CD4-positive, alpha-beta T cell treated with Interleukin-15 for 4 hours (primary cell): ENCODE measurements at regions not wholly inside any gene's neighbourhood (a gene's known extent, or its start where the extent isn't known, plus 50 kb on each side); places are given as distances from the start of the nearest gene placed in this dataset.

Experiments used
- DNase-seq: peaks from one replicate; pipeline ENCODE4 v3.0.0-alpha.2; 2020; ENCODE audit warnings: low spot score

GRCh38 chr11:115720602-115721245, 216.5 kb upstream of the CADM1 start:
- no peak for DNase-seq

DNA sequence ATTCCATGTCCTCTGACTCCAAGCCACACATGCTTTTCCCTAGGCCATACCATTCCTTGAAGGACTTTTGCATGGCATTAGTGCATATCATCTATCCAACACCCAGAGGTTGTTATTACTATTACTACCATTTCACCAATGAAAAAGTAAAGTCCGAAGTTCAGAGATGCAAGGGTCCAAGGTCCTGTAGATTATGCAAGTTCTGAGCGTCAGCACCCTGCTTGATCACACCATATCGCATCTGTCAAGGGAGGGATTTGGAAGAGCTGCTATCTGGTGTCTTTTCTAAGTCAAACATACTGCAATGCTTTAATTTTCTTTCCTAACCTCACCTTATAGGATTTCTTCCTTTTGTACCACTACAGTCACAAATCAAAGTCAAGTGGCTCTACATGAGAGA, 214.7 kb upstream of the CADM1 start:
- no peak for DNase-seq

DNA sequence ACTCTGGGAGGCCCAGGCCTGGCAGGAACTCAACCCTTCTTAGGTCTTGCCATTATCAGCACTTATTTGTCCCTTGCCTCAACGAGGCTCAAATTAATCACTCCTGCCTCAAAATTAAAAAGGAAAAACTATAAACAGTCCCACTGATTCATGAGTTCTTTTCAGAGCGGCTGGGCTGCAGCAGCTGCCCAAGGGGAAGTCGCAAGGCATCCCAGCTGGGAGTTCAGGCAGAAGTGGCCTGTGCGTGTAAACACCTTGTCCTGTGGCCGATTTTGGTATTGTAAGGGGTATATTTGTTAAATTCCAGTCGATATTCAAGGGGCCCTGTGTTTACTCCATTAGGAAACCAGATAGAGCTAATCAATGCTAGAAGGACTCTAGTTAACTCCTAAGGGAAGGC, 213.9 kb upstream of the CADM1 start:
- no peak for DNase-seq

DNA sequence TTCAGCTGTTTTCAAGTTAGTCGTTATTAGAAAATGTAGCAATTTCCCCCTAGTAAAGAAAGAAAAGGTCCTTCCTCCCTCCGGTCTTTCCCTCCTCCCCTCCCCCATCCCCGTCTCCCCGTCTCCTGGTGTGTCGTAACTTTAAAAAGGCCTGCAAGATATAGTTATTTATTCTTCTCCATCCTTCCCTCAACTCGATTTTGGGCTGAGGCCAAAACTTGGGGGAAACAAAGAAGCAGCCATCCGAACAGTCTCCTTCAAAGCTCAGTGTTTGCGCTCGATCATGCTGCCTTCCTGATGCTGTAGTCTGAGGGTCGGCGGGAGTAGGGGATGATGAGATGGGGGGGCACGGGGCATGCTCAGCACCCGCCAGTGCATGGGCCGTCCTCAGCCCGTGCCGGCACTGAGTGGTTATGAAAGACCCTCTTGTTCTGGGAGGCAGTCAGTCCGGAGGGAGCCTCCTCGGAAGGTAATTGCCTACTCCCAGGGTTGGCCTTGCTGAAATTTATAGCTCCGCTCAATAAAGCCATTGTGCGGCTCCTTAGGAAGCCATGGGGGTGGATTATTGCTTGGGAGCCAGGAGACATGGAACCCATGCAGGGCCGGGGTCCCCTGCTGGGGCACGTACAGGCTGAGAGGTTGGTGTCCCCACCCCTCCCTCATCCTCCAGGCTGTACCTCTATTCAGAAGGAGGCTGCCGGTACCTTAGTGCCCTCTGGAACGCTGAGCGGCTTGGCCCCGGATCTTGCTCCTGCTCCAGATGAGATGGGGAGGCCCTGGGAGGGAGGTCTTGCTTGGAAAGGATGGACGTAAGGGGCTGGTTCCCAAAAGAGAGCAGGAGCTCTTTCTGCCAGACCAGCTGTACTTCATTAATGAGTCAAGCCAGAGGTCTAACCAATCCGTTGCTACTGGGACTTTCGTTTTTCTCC, 212.7 kb upstream of the CADM1 start:
- DNase-seq, result no peak

DNA sequence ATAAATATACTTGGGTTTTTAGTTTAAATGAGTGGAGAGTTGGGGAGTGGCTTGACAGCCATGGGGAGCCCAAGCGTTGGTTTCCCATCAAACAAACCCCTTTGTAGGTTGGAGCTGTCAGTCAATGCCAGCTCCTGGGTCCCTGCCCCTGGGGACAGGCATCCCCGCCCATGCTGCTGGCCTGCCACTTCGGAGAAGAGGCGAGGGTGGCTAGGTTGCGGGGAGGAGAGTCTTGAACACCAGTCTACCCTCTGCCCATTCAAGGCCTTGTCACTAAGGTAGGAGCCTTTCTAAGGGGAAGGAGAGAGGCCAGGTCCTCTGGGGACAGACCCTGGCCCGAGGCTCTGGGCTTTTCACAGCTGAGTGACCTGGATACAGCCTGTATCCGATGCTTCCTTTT, 211.9 kb upstream of the CADM1 start:
- no peak for DNase-seq

GRCh38 chr11:115715251-115715770, 211.1 kb upstream of the CADM1 start:
- DNase-seq, result no peak

DNA sequence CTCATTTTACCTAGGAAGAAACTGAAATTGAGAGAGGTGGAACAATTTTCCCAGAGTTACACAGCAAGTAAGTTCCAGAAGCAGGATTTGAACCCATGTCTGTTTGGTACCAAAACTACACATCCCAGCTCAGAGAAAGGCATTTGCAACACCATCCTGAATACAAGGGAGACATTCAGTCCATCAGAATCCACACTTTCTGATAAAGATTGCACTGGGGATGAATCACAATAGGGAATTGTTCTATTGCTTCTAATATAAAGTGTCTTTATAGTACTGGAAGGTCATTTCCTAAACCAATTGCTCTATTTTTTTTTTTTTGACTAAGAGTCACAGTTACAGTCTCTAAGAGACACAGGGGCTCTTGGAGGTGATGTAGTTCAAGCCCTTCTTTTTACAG, 208.1 kb upstream of the CADM1 start:
- DNase-seq, result no peak

DNA sequence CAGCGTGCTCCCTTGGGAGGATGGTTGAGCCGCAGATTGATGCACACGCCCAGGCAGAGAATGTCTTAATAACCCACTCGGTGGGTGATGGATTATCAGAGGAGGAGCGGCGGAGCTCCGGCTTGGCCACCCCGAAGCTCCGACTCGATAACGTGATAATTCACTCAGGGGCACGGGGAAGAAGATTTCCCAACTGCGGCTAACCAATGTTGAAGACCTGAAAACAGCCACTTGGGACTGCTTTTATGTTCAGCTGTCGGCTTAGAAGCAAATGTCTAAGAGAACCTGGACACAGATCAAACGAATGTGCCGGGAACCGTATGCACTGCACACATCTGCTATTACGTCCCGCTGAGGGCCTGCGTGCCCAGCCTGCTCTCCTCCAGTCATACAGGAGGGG, 206.8 kb upstream of the CADM1 start:
- DNase-seq, result no peak

DNA sequence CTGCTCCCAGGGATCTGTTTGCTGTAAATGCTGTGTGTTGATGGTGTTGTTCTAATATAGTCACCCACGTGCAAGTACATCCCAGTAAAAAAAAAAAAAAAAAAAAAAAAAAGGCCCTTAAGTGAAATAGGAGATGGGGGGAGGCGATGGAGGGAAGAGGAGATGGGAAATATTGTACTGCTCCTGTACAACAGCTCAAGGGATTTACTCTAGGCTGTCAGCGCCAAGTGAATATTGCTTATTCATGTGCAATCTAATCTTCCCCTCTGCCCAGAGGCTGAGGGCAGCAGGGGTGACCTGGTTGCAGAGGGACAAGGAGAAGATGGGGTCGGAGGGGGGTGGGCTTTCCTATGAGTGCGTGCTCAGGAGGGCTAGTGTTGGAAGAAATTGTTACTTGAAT, 206.2 kb upstream of the CADM1 start:
- no peak for DNase-seq

DNA sequence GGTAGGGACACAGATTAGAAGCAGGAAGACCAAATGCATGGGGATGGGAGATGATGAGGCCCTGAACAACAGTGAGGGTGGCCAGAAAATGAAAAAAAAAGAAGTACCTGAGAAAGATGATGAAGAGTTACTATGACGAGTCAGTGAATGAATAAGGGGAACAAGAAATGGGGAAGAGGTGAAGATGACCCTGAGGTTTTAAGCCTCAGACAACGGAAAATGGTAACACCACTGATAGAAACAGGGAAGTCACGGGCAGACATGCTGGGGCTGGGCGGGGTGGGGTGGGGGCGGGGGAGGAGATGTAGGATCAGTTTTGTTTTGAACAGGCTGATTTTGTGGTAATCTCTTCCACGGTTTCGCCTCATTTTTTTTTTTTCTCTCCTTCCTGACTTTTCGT, 205.1 kb upstream of the CADM1 start:
- no peak for DNase-seq

DNA sequence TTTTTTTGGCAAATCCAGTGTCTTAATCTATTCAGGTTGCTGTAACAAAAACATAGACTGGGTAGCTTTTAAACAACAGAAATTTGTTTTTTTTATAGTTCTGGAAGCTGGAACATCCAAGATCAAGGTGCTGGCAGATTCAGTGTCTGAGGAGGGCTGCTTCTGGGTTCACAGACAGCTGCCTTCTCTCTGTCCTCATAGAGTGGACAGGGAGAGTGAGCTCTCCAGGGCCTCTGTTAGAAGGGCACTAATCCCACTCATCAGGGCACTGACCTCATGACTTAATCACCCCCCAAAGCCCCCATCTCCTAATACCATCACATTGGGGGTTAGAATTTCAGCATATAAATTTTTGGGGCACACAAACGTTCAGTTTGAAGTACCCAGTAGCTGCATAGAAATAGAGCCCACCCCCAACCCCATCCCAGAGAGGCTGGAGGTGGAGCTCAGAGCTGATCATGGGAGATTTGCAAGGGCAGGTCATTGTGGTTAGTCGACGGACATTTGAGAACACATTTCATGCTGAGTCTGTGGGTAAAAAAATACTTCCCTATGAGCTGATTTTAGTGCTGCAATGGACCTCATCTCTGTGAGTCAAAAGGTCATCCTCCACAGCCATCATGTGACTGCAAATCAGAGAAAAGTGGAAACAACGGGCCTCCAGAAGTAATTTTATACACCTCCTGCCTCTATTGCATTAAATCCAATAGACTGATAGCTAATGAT, 203.1 kb upstream of the CADM1 start:
- no peak for DNase-seq

GRCh38 chr11:115706626-115707135, 202.5 kb upstream of the CADM1 start:
- DNase-seq, result no peak

GRCh38 chr11:115705200-115705599, 201.0 kb upstream of the CADM1 start:
- DNase-seq, result no peak

- no peak for DNase-seq
Observed at GRCh38 chr11:115700981-115701875, 197.0 kb upstream of the CADM1 start.

DNA sequence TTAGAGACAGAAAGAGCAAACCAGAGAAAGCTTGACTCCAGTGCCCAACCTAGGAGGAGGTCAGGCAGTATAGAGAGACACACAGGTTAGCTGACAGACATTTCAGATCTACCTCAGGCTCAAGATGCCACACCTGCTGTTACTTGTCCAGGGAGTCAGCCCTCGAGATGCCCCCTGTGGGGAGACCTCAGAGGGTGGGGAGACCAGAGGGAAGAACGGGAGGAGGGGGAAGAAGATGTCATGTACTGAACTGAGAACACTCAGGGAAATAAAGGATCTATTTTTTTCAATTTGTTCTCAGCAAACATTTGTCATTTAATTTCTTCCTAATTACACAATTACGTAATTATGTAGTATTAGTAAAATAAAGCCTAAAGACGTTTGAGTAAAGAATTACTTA, 196.3 kb upstream of the CADM1 start:
- DNase-seq, result no peak

- no peak for DNase-seq
Observed at GRCh38 chr11:115699733-115700132, 195.5 kb upstream of the CADM1 start.

- DNase-seq, result no peak
Observed at GRCh38 chr11:115699326-115699725, 195.1 kb upstream of the CADM1 start.

GRCh38 chr11:115698243-115698642, 194.0 kb upstream of the CADM1 start:
- DNase-seq, result no peak

- no peak for DNase-seq
Observed at GRCh38 chr11:115696563-115696962, 192.3 kb upstream of the CADM1 start.

DNA sequence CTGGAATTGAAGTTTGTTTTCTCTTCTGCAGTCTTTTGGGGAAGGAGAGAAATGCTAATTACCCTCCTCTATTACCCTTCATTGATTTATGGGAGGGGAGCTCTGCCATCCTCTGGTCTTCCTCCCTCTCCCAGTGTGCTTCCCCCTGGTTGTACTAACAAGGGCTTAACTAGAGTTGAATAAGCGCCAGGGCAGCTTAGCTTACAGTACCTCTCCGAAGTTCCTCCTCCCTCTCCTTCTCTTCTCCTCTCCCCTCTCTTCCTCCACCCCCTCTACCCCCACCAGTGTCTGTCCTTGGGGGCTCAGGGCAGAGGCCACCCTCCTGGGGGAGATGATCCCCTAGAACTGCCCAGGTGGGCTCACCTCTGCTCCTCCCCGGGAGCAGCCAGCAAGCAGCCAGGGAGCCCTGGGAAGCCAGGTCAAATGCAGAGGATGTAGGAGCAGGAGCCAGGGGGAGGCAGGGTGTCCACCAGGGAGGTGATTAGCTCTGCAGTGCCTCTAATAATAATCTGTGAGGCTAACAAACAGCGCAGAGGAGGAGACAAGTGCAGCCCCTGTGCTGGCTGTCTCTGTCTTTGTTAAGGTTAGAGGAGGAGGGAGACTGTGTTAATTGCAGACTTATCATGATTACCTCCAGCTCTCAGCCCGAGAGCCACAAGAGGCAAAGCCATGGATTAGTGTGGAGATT, 191.6 kb upstream of the CADM1 start:
- DNase-seq, result no peak

GRCh38 chr11:115693002-115693401, 188.8 kb upstream of the CADM1 start:
- DNase-seq, result no peak
